Erythroblast (primary cell): ENCODE measurements at regions not wholly inside any gene's neighbourhood (a gene's known extent, or its start where the extent isn't known, plus 50 kb on each side); places are given as distances from the start of the nearest gene placed in this dataset.

Experiments used
- GATA1 ChIP-seq: IDR thresholded peaks from 2 replicates; pipeline ENCODE4 v1.6.1; 2011; ENCODE audit warnings: low read depth, mild to moderate bottlenecking, control low read depth, low read length, moderate library complexity
- POLR2A ChIP-seq: IDR thresholded peaks from 2 replicates; pipeline ENCODE4 v1.6.1; 2011; ENCODE audit warnings: mild to moderate bottlenecking, low read length

GRCh38 chr2:19843992-19844515, 57.7 kb downstream of the TTC32 start:
- TF ChIP-seq POLR2A = no peak
- no peak for TF ChIP-seq GATA1
